DND-41 (cell line): ENCODE measurements at regions not wholly inside any gene's neighbourhood (a gene's known extent, or its start where the extent isn't known, plus 50 kb on each side); places are given as distances from the start of the nearest gene placed in this dataset.

ENCODE experiments used
- ATAC-seq: fragments of 200-7000 bp; cut with Tn5 transposase; 3 replicates; pipeline ENCODE4 v1.9.1; 2021; ENCODE audit warnings: low read depth; ENCODE audit not compliant: insufficient read depth
- DNase-seq: peaks from one replicate; pipeline ENCODE4 v3.0.0-alpha.2; 2020
- H2AFZ ChIP-seq: 2 replicates; pipeline ENCODE4 v1.6.0; 2012; ENCODE audit warnings: low read depth, low read length
- H3K27ac ChIP-seq: 2 replicates; pipeline ENCODE4 v1.5.1; 2012; ENCODE audit warnings: low read length, inconsistent platforms
- H3K27me3 ChIP-seq: fragments of 200-600 bp; sonication (generic); 2 replicates; pipeline ENCODE4 v1.6.0; 2012; ENCODE audit warnings: low read length, mild to moderate bottlenecking, inconsistent platforms; ENCODE audit not compliant: insufficient read depth, poor library complexity
- H3K36me3 ChIP-seq: 2 replicates; pipeline ENCODE4 v1.5.1; 2012; ENCODE audit warnings: low read length, inconsistent platforms; ENCODE audit not compliant: insufficient read depth
- H3K4me1 ChIP-seq: 2 replicates; pipeline ENCODE4 v1.5.1; 2012; ENCODE audit warnings: mild to moderate bottlenecking, low read length; ENCODE audit not compliant: insufficient read depth
- H3K4me2 ChIP-seq: 2 replicates; pipeline ENCODE4 v1.6.0; 2012; ENCODE audit warnings: mild to moderate bottlenecking, moderate library complexity, low read length, inconsistent platforms; ENCODE audit not compliant: insufficient read depth
- H3K4me3 ChIP-seq, 2 experiments: fragments of 200-600 bp in 1 of 2; shearing (Covaris generic) in 1 of 2; 2 replicates each; pipeline ENCODE4 v1.5.1; 2012 to 2016; ENCODE audit warnings: inconsistent platforms in 2 of 2, low read length in 2 of 2, mild to moderate bottlenecking in 2 of 2, low read depth in 1 of 2, moderate library complexity in 1 of 2
- H3K79me2 ChIP-seq: 2 replicates; pipeline ENCODE4 v1.6.0; 2012; ENCODE audit warnings: low read length, inconsistent platforms; ENCODE audit not compliant: insufficient read depth
- H3K9ac ChIP-seq: 2 replicates; pipeline ENCODE4 v1.6.0; 2012; ENCODE audit warnings: low read depth, mild to moderate bottlenecking, inconsistent platforms, low read length, moderate library complexity
- H3K9me3 ChIP-seq: 2 replicates; pipeline ENCODE4 v1.5.1; 2012; ENCODE audit warnings: low read length, moderate library complexity, mild to moderate bottlenecking, inconsistent platforms; ENCODE audit not compliant: insufficient read depth, severe bottlenecking
- H4K20me1 ChIP-seq: 2 replicates; pipeline ENCODE4 v1.6.0; 2012; ENCODE audit warnings: low read length; ENCODE audit not compliant: insufficient read depth
- EZH2 ChIP-seq: IDR thresholded peaks from 3 replicates; pipeline ENCODE4 v1.6.1; 2012; ENCODE audit warnings: borderline replicate concordance, low read depth, mild to moderate bottlenecking, moderate library complexity, low read length, inconsistent platforms; ENCODE audit not compliant: severe bottlenecking
- TF ChIP-seq, protein P1 (sequence below): IDR thresholded peaks from 2 replicates; pipeline ENCODE4 v1.5.1; 2012; ENCODE audit warnings: borderline replicate concordance, low read length, moderate library complexity, mild to moderate bottlenecking; ENCODE audit not compliant: poor library complexity, severe bottlenecking; ENCODE audit errors: extremely low read depth

DNA sequence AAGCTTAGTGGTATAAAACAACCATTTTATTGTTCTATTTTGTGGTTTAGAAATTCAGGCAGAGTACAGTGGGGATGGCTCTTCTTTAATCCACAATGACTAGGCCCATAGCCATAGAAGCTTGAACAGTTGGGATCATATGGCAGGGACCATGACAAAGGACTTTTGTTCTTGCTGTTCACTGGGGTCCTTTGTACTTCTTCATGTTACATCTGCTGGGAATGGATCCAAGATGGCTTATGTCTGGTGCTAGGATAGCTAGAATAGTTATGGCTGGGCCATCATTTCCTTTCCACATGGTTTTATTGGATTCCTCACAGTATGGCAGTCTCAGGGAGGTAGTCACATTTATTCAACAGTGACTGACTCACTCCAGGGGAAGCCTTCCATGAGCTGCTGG is 427.9 kb upstream of the AGTR1 start:
- no peak for ATAC-seq

DNA sequence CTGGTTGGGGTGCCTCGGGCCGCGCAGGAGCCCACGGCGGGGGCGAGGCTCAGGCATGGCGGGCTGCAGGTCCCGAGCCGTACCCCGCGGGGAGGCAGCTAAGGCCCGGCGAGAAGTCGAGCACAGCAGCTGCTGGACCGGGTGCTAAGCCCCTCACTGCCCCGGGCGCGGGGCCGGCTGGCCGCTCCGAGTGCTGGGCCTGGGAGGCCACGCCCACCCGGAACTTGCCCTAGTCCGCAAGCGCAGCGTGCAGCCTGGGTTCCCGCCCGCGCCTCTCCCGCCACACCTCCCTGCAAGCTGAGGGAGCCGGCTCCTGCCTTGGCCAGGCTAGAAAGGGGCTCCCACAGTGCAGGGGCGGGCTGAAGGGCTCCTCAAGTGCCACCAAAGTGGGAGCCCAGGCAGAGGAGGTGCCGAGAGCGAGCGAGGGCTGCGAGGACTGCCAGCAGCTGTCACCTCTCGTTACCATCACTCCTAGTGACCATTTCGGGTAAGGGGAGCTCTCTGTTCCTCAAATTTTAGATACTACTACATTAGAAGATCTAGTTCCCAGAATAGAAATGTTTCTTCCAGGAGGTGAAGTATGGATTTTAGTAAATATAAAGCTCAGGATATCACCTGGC is 417.0 kb upstream of the AGTR1 start:
- Histone ChIP-seq H2AFZ (no peak overlapping the region), H3K27me3 (no peaks in the 10 kb centered on the region), H3K9me3 (no peaks in the 10 kb centered on the region), H3K27ac (no peak overlapping the region), H4K20me1 (no peaks in the 10 kb centered on the region), H3K4me2 (no peak overlapping the region), H3K9ac (no peak overlapping the region), H3K36me3 (no peaks in the 10 kb centered on the region), H3K79me2 (no peaks in the 10 kb centered on the region), H3K4me3 (no peak overlapping the region), H3K4me1 (no peaks in the 10 kb centered on the region)
- DNase-seq, result no peak
- ATAC-seq, result no peak
- TF ChIP-seq EZH2, result no peak

More for the DNA sequence above, 427.9 kb upstream of the AGTR1 start:
- Histone ChIP-seq H3K79me2 (no peaks in the 10 kb centered on the region), H3K9me3 (no peaks in the 10 kb centered on the region), H3K36me3 (no peaks in the 10 kb centered on the region), H4K20me1 (no peaks in the 10 kb centered on the region), H3K4me3 (no peak overlapping the region), H3K9ac (no peak overlapping the region), H2AFZ (no peak overlapping the region), H3K27me3 (no peaks in the 10 kb centered on the region), H3K4me1 (no peaks in the 10 kb centered on the region), H3K4me2 (no peak overlapping the region), H3K27ac (no peak overlapping the region)
- no peak for TF ChIP-seq EZH2
- TF ChIP-seq, protein P1, sequence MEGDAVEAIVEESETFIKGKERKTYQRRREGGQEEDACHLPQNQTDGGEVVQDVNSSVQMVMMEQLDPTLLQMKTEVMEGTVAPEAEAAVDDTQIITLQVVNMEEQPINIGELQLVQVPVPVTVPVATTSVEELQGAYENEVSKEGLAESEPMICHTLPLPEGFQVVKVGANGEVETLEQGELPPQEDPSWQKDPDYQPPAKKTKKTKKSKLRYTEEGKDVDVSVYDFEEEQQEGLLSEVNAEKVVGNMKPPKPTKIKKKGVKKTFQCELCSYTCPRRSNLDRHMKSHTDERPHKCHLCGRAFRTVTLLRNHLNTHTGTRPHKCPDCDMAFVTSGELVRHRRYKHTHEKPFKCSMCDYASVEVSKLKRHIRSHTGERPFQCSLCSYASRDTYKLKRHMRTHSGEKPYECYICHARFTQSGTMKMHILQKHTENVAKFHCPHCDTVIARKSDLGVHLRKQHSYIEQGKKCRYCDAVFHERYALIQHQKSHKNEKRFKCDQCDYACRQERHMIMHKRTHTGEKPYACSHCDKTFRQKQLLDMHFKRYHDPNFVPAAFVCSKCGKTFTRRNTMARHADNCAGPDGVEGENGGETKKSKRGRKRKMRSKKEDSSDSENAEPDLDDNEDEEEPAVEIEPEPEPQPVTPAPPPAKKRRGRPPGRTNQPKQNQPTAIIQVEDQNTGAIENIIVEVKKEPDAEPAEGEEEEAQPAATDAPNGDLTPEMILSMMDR, result no peak
- no peak for DNase-seq

DNA sequence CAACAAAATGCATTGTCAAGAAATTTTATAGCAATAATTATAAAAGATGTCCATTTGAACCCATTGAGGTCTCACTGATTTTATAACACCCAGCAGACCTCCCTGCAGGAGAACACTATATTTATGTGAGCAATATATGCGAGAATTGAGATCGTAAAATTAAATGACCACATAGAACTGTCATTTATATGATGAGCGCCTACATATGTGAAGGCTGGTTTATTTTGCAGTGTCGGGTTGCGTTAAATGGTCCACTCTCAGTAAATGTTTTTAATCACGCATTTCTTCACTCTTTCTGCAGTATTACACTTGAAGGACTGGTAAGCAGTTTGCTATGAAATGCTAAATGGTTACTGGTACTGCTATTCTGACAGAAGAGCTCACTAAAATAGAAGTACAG is 408.5 kb upstream of the AGTR1 start:
- Histone ChIP-seq H3K79me2 (no peaks in the 10 kb centered on the region), H3K36me3 (no peaks in the 10 kb centered on the region), H4K20me1 (no peaks in the 10 kb centered on the region), H3K27ac (no peak overlapping the region), H3K4me3 (no peak overlapping the region), H3K27me3 (no peaks in the 10 kb centered on the region), H3K4me1 (no peaks in the 10 kb centered on the region), H3K4me2 (no peak overlapping the region), H3K9ac (no peak overlapping the region), H2AFZ (no peak overlapping the region), H3K9me3 (no peaks in the 10 kb centered on the region)
- no peak for TF ChIP-seq EZH2
- TF ChIP-seq, protein P1, result no peak
- ATAC-seq (no peak), DNase-seq (no peak)

DNA sequence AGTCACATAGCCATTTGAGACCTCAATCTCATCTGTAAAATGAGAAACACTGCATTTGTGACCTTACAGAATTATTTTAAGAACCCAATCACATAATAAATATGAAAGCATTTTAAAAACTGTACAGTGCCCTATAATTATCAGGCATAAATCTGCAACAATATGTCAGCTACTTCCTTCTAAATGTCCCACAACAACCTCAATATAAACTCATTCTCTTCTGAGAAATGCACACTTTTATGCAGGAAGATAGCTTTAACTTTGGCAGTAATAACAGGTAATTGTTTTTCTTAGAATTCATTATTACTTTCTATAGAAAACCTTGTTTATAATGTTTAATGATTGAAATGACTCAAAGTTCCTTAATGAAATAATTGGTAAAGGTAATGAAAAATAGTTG is 400.7 kb upstream of the AGTR1 start:
- H3K4me2 ChIP-seq, result no peak overlapping the region
- no peak for DNase-seq
- no peak overlapping the region for H3K27ac ChIP-seq
- no peak for ATAC-seq
- no peaks in the 10 kb centered on the region for H3K9me3 ChIP-seq
- no peaks in the 10 kb centered on the region for H3K79me2 ChIP-seq
- peaks cover 7% of the 10 kb centered on the region; the same call in 1 of the 2 replicates for H3K4me1 ChIP-seq
- TF ChIP-seq EZH2, result no peak
- TF ChIP-seq, protein P1, result no peak
- H3K9ac ChIP-seq, result no peak overlapping the region
- H2AFZ ChIP-seq, result no peak overlapping the region
- no peak overlapping the region for H3K4me3 ChIP-seq
- H3K36me3 ChIP-seq, result no peaks in the 10 kb centered on the region
- no peaks in the 10 kb centered on the region for H3K27me3 ChIP-seq
- H4K20me1 ChIP-seq, result no peaks in the 10 kb centered on the region
